ENCODE measurements at regions not wholly inside any gene's neighbourhood (a gene's known extent, or its start where the extent isn't known, plus 50 kb on each side); places are given as distances from the start of the nearest gene placed in this dataset.

GRCh38 chr13:111999352-111999751 lies 67.6 kb upstream of the SOX1 start:
- DNase-seq = no peak

GRCh38 chr13:112000888-112001287 lies 66.1 kb upstream of the SOX1 start:
- no peak for DNase-seq

GRCh38 chr13:112001571-112001970 lies 65.4 kb upstream of the SOX1 start:
- no peak for DNase-seq

GRCh38 chr13:112003396-112003795 lies 63.6 kb upstream of the SOX1 start:
- DNase-seq = no peak

GRCh38 chr13:112003941-112004340 lies 63.0 kb upstream of the SOX1 start:
- DNase-seq = no peak

- no peak for DNase-seq
Observed at GRCh38 chr13:112005925-112006324, 61.0 kb upstream of the SOX1 start.

- no peak for DNase-seq
Observed at GRCh38 chr13:112007191-112007590, 59.8 kb upstream of the SOX1 start.

GRCh38 chr13:112010714-112011113 lies 56.2 kb upstream of the SOX1 start:
- DNase-seq = no peak

GRCh38 chr13:112012016-112012704 lies 54.8 kb upstream of the SOX1 start:
- DNase-seq = peak in 1 of 2 donors; percentile 7

GRCh38 chr13:112012705-112013085 lies 54.3 kb upstream of the SOX1 start:
- no peak for DNase-seq

GRCh38 chr13:112013665-112014064 lies 53.3 kb upstream of the SOX1 start:
- no peak for DNase-seq

- no peak for DNase-seq
Observed at GRCh38 chr13:112014857-112015256, 52.1 kb upstream of the SOX1 start.
